DOHH2 (cell line): ENCODE measurements at regions not wholly inside any gene's neighbourhood (a gene's known extent, or its start where the extent isn't known, plus 50 kb on each side); places are given as distances from the start of the nearest gene placed in this dataset.

Experiments used
- CTCF ChIP-seq: fragments of 200-600 bp; sonication (generic); IDR thresholded peaks from one replicate; pipeline ENCODE4 v1.5.1; 2014; ENCODE audit warnings: antibody characterized with exemption, mild to moderate bottlenecking, low read depth, low read length; ENCODE audit not compliant: poor library complexity, severe bottlenecking
- EZH2phosphoT487 ChIP-seq: fragments of 200-600 bp; sonication (generic); IDR thresholded peaks from 2 replicates; pipeline ENCODE4 v1.6.1; 2017; ENCODE audit warnings: borderline replicate concordance, mild to moderate bottlenecking, antibody characterized with exemption, low read length, moderate library complexity, mixed read lengths

- TF ChIP-seq EZH2phosphoT487 (no peak), CTCF (no peak)
These were observed 739.7 kb upstream of the ANKRD30A start for GRCh38 chr10:36385693-36386092.
